ENCODE measurements at regions not wholly inside any gene's neighbourhood (a gene's known extent, or its start where the extent isn't known, plus 50 kb on each side); places are given as distances from the start of the nearest gene placed in this dataset.
"Not testable (repeated sequence)": the region's sequence is repeated elsewhere in the genome, so short reads cannot be mapped to it uniquely, and the experiment has no call there.

- POLR2A ChIA-PET = not testable (repeated sequence)
Measured at GRCh38 chr17:46411172-46411852, 49.7 kb upstream of the ARL17B start.

More at GRCh38 chr17:46411172-46411852, 49.7 kb upstream of the ARL17B start:
- FAIRE-seq; H3K27me3 ChIP-seq (ENCODE audit: control insufficient read depth in 2 of 2, insufficient read depth in 2 of 2, low read length in 2 of 2); H3K79me2 ChIP-seq (ENCODE audit: control insufficient read depth, insufficient read depth, low read length); BruUV-seq (replicated peaks); H3K36me3 ChIP-seq (ENCODE audit: control insufficient read depth in 2 of 2, extremely low read depth in 1 of 2, insufficient read depth in 2 of 2, low read length in 2 of 2); H3K4me3 ChIP-seq (replicated peaks in 1 of 3; ENCODE audit: insufficient read depth in 1 of 3, low read depth in 1 of 3, low read length in 3 of 3); CTCF ChIA-PET; H3K27ac ChIP-seq (ENCODE audit: insufficient read depth, low read depth, low read length); H2AFZ ChIP-seq (ENCODE audit: low read depth, low read length); H3K4me1 ChIP-seq (ENCODE audit: control insufficient read depth, extremely low read depth, insufficient read depth, low read length); DNase-seq (ENCODE audit: low read depth, low spot score); H4K20me1 ChIP-seq (replicated peaks; ENCODE audit: control insufficient read depth, extremely low read depth, insufficient read depth, low read length); H3K9me3 ChIP-seq (replicated peaks; ENCODE audit: control insufficient read depth, insufficient read depth, low read length); dilution Hi-C loops (cut with MboI; ENCODE audit: extremely low pct_ligation_motif_present, low sequenced_read_pairs); H3K9ac ChIP-seq (replicated peaks; ENCODE audit: extremely low read depth, insufficient read depth, low read length); H3K9me1 ChIP-seq (replicated peaks; ENCODE audit: control insufficient read depth, extremely low read depth, insufficient read depth, low read length); H3K4me2 ChIP-seq (ENCODE audit: insufficient read depth, low read length); intact Hi-C loops (cut with micrococcal nuclease): not testable (repeated sequence)

Data from endothelial cell of umbilical vein (primary cell).